Mucosa of gallbladder (tissue), 1 donor: ENCODE measurements at regions not wholly inside any gene's neighbourhood (a gene's known extent, or its start where the extent isn't known, plus 50 kb on each side); places are given as distances from the start of the nearest gene placed in this dataset.
"Not testable (repeated sequence)": the region's sequence is repeated elsewhere in the genome, so short reads cannot be mapped to it uniquely, and the experiment has no call there.

ENCODE experiments used
- DNase-seq: peaks from one replicate; pipeline ENCODE4 v3.0.0-alpha.2; 2020; ENCODE audit warnings: low spot score
- donor health status: DM: no; HTN: no; CAD: no.

GRCh38 chr9:87199278-87199677 is 252.0 kb upstream of the GAS1 start:
- DNase-seq = no peak

- DNase-seq = no peak
Observed at GRCh38 chr9:87199782-87200181, 252.5 kb upstream of the GAS1 start.

DNA sequence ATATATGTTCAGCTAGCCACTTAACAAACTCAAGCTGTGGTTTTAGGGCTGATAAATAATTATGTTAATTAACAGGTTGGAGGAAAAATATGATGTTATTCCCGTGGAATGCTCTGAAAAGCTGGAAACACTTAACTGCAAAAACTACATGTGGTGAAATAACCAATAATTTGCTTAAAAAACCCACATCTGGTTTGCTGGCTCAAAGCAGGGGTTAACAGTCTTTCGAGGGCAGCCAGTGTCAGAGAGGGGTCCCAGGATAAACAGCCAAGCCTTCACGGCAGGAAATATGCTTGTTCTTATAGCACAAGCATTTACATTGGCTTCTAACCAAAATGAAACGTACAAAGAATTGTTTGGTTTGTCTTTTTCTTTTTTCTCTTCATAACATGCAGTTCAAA is 254.0 kb upstream of the GAS1 start:
- no peak for DNase-seq

DNA sequence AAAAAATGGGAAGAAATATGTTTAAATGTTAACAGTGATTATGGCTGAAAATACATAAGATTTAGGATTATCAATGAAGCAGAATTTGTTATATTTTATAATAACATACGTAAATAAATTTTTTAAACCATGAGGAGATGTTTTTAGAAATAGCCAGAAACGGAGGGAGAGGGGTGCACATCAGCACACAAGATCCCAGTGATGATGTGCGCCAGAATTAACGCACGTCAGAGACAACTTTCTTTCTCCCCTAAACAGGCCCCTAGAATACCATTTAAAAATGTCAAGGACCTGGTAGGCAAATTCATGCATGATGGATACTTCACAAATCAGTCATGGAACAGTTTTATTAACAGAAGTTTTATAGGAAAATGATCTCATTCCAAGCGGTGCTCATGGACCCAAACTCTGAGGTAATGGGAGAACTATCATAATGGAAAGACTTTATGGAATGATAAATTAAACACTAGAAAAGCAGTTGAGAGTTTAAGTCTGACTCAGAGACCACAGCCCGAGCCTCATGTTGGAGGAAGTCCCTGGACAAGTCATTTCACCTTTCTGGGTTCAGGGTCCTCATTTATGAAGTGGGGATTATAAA is 258.9 kb upstream of the GAS1 start:
- DNase-seq = no peak

GRCh38 chr9:87210658-87211057 is 263.4 kb upstream of the GAS1 start:
- not testable (repeated sequence) for DNase-seq

DNA sequence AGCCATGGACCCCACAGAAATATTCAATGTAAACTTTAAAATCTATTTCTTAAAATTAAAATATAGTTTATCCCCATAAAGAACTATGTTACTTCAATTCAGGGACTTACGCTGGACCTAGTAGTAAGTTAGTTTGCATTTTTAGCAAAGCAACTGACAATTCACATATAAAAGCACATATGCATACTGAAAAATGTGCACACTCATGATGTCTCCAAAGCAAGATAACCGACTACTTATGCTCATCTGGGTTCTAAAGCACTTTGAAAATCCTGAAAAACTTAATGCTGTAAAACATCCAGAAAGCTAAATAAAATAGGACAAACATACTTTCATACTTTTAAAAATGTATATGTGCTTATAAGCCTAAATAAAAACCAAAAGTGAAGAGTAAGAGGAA is 264.4 kb upstream of the GAS1 start:
- DNase-seq = no peak

DNA sequence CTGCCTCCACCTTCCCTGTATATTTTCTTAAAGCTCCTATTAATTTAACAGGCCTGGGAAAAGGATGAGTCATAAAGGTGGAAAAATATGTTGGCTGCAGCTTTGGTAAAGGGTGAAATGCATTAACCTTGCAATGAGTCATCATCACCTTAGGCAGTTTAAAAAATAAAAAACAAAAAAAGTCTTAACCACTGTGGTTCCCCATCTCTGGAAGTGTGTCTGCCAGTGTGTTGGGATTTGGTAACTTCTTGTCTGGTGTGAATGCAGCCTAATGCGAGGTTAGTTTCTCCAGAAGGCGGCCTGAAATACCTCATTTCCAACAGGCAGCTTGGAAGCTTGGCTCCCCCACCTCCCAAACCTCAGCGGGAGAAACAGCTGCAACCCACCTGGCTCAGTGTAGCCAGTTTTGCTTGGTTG is 265.3 kb upstream of the GAS1 start:
- DNase-seq = no peak

DNA sequence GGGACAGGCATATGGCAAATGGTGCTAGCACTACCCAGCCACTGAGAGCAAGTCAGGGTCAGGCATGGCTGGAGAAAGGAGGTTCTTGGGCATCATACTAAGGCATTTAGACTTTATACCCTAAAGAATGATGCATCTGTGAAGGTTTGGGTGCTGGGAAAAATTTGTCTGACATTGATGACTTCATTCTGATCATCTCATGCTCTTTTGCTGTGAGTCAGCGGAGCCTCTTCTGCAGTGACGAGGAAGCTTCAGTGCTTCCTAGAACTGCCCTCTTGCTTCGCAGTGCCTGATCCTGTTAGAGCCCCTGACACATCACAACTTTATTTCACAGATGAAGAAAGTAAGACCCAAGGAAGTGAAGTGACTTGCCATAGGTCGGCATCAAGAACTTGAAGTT is 266.6 kb upstream of the GAS1 start:
- no peak for DNase-seq

DNA sequence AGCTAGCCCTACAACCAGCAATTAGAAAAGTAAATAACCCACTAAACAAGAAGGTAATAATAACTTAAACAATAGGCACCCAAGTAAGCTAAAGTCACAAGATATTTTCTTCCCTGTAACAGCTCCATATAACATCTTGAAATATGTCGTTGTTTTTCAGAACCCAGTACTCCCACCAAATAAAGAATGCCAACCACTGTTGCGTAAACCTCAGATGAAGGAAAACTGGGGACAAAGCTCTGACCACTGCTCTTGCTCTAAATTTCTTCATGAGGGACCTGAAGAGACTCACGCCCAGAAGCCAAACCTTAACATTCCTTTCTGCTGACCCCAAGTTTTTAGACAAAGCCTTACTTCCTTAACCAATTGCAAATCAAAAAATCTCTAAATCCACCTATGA is 267.7 kb upstream of the GAS1 start:
- DNase-seq = no peak

GRCh38 chr9:87216036-87216435 is 268.7 kb upstream of the GAS1 start:
- DNase-seq = no peak

GRCh38 chr9:87216897-87217455 is 269.7 kb upstream of the GAS1 start:
- no peak for DNase-seq

DNA sequence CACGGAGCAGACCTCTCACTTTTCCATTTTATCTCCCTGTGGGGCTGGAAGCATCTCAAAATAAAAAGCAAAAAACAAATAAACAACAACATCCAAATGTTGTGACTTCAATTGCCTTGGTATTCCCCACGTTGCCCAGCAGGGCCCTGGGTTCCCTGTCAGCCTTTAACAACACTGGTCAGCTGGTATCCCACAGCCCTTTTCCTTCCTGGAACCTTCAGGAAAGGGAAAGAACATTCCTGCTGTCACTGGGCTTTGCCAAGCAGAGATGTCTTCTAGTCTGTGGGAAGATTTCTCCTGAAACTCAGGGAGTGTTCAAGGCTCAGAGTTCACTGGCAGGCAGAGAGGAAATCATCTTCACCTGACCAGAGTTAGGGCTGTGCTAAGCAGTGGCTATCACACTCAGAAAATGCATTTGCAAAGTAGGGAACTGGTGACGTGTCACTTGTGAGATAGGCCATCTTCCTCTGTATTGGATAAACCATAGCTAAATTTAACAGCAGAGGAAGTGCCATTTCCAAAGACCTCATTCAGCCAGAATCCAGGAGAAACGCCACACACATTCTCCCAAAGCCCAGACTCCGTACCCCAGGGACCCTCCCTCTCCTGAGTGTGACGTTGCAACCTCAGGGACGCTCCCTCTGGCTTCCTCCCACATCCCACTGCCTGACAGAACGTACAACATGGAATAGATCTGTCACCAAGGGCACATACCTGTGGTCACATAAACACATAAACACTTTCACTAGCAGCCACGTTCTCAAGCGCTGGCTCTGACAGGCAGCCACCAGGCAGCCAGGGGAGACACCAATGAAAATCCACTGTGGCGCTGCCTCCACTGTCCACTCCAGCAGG is 274.0 kb upstream of the DAPK1 start:
- no peak for DNase-seq

GRCh38 chr9:87226896-87227295 is 270.8 kb upstream of the DAPK1 start:
- DNase-seq = no peak

DNA sequence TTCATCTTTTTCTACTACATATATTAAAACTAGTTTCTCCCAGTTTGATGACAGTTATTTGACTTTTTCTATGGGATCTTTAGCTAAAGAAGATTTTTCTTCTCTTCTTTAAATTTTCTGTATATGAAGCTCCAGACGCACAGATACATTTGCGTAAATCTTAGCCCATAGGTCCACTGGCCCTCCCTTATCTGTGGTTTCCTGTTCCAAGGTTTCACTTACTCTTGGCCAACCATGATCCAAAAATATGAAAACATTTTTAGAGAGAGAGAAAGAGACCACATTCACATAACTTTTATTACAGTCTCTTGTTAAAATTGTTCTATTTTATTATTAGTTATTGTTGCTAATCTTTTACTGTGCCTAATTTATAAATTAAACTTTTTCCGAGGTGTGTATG is 270.2 kb upstream of the DAPK1 start:
- no peak for DNase-seq

DNA sequence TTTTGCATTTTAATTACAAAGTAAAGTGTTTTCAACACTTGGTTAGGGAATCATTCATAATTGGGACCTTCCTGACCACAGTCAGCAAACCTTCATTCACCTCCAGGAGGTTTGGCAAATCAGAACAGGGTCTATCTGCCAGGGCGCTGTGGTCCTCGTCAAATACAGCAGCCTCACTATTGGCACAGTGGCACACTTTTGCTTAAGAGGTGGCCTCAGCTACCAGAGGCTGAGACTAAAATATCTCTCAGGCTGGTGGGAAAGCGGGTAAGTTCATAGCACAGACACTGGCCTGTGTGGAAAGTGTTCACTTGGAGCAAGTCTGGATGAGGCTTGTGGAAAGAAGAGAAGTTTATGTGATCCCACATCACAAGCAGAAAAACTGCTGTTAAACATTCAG is 268.6 kb upstream of the DAPK1 start:
- no peak for DNase-seq

GRCh38 chr9:87233431-87233830 is 264.2 kb upstream of the DAPK1 start:
- no peak for DNase-seq

DNA sequence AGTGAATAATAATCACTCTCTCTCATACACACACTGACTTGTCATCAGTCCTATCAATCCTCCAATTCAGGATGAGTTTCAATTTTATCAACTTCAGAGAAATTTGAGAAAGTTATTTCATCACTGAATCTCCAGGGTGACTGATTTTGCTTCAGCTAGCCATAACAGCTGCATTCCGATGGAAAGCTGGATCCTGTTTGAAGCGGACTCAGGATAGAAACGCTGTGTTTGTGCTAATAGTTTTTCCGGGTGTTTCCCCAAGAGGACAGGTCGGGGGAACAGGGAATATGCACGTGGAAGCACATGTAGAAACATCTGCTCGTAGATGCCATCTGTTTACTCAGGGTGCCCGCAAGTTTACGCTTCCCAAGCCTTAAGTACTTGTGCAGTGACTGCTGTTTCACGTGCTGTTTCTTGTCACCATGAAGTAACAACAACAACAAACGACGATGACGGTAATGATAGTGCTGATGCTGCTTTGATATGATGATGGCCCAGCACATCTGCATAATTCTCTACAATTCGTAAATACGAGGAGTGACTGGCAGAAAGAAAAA is 263.7 kb upstream of the DAPK1 start:
- DNase-seq = no peak

- DNase-seq = no peak
Observed at GRCh38 chr9:87234854-87235253, 262.8 kb upstream of the DAPK1 start.

GRCh38 chr9:87236546-87236945 is 261.1 kb upstream of the DAPK1 start:
- DNase-seq = no peak

DNA sequence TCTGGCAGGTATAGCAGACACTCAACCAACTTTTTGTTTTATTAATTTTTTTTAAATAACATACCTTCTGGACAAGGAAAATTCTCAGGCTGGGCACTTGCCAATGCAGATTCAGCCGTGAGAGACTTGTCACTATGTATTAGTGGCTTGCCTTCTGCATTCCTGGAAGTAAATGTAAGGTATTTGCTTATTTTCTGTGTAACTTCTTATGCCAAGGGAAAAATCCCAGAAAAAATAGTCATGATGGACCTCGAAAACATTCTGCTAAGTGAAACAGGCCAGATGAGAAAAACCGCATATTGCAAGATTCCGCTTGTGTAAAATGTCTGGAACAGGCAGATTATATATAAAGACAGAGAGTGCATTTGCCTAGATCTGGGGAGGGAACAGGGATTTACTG is 260.3 kb upstream of the DAPK1 start:
- DNase-seq = no peak

DNA sequence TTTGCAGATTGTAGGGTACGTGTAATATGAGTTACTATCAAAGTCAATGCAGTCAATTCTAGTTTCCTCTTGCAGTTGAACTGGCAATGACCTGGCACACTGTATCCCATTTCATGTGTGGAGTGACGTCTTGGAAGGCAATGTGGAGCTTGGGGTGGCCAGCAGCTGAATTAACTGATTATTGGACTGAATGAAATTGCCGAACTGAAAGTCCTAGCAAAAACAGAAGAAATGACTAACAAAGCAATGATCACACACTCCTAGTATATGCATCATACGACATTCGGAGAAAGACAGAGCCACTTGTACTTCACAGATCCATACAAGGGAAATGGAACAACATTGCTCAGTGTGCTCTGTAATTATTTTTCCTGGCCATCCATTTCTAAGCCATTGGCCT is 259.1 kb upstream of the DAPK1 start:
- no peak for DNase-seq

- DNase-seq = no peak
Observed at GRCh38 chr9:87239312-87239711, 258.4 kb upstream of the DAPK1 start.

DNA sequence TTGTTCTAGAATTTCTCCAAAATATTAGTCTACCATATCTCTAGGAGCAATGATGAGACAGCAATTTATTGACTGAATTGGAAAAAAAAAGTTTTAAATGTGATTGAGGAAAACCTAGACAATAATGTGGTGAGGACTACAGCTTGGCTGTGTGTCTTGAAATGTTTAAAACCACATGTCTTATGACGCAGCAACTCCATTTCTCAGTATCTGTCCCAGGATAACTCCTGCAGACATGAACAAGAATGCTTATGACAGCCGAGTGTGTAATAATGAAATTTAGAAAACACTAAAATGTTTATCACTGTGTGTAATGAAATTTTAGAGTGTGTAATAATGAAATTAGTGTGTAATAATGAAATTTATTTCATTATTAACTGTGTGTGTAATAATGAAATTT is 254.1 kb upstream of the DAPK1 start:
- no peak for DNase-seq
